Endodermal cell (in vitro differentiated cells): ENCODE measurements at regions not wholly inside any gene's neighbourhood (a gene's known extent, or its start where the extent isn't known, plus 50 kb on each side); places are given as distances from the start of the nearest gene placed in this dataset.

Source experiments
- DNase-seq: peaks from one replicate; pipeline ENCODE4 v3.0.0-alpha.2; 2017
- H3K27ac ChIP-seq: 2 replicates; pipeline ENCODE4 v1.5.1; 2013; ENCODE audit warnings: mild to moderate bottlenecking, low read depth, low read length, moderate library complexity
- H3K27me3 ChIP-seq: 2 replicates; pipeline ENCODE4 v1.6.1; 2013; ENCODE audit warnings: mild to moderate bottlenecking, low read length, moderate library complexity; ENCODE audit not compliant: insufficient read depth, control insufficient read depth, poor library complexity, severe bottlenecking
- H3K36me3 ChIP-seq: 2 replicates; pipeline ENCODE4 v1.7.0; 2013; ENCODE audit warnings: mild to moderate bottlenecking, low read length, moderate library complexity; ENCODE audit not compliant: control insufficient read depth, insufficient read depth
- H3K4me1 ChIP-seq: one replicate; pipeline ENCODE4 v1.7.0; 2013; ENCODE audit warnings: low read length; ENCODE audit not compliant: control insufficient read depth, insufficient read depth
- H3K4me3 ChIP-seq: 2 replicates; pipeline ENCODE4 v1.5.1; 2013; ENCODE audit warnings: mild to moderate bottlenecking, low read length, moderate library complexity
- H3K9ac ChIP-seq: 2 replicates; pipeline ENCODE4 v1.6.1; 2013; ENCODE audit warnings: mild to moderate bottlenecking, low read length, moderate library complexity; ENCODE audit not compliant: poor library complexity, severe bottlenecking; ENCODE audit errors: extremely low read depth
- H3K9me3 ChIP-seq: 2 replicates; pipeline ENCODE4 v1.6.1; 2013; ENCODE audit warnings: mild to moderate bottlenecking, low read length, moderate library complexity; ENCODE audit not compliant: control insufficient read depth
- H3K27ac Mint-ChIP-seq: 2 replicates; pipeline ENCODE4 v1.8.0; 2020; ENCODE audit warnings: mixed read lengths
- H3K27me3 Mint-ChIP-seq: 2 replicates; pipeline ENCODE4 v1.8.0; 2021; ENCODE audit warnings: mild to moderate bottlenecking, mixed read lengths; ENCODE audit not compliant: insufficient read depth
- H3K36me3 Mint-ChIP-seq: 2 replicates; pipeline ENCODE4 v1.8.0; 2020; ENCODE audit warnings: low read depth, mixed read lengths
- H3K4me1 Mint-ChIP-seq: 2 replicates; pipeline ENCODE4 v1.8.0; 2020; ENCODE audit warnings: mixed read lengths
- H3K4me3 Mint-ChIP-seq: 2 replicates; pipeline ENCODE4 v1.8.0; 2020; ENCODE audit warnings: mild to moderate bottlenecking, moderate library complexity, mixed read lengths
- H3K9me3 Mint-ChIP-seq: 2 replicates; pipeline ENCODE4 v1.8.0; 2020; ENCODE audit warnings: mild to moderate bottlenecking, mixed read lengths
- CTCF ChIP-seq: fragments of 200-600 bp; sonication (generic); conservative IDR thresholded peaks from 2 replicates; pipeline ENCODE4 v1.5.0; 2021; ENCODE audit warnings: antibody characterized with exemption, mild to moderate bottlenecking
- WGBS, 2 experiments: methylation state at CpG; one replicate each; pipeline versions ENCODE4 v1.1.5 to v1.1.7; 2013; ENCODE audit warnings: missing lambda C conversion rate in 2 of 2, mixed read lengths in 1 of 2; ENCODE audit not compliant: insufficient coverage in 1 of 2, insufficient read length in 1 of 2; 5-methylcytosine and 5-hydroxymethylcytosine counted together

GRCh38 chr17:34011599-34011998 lies 243.5 kb upstream of the CCL2 start:
- Histone ChIP-seq H3K4me1 (peaks cover 2% of the 10 kb centered on the region), H3K27me3 (no peaks in the 10 kb centered on the region), H3K36me3 (no peaks in the 10 kb centered on the region), H3K9ac (no peak overlapping the region), H3K9me3 (no peaks in the 10 kb centered on the region), H3K4me3 (no peak overlapping the region), H3K27ac (no peak overlapping the region)
- peaks cover 2% of the 10 kb centered on the region for H3K9me3 Mint-ChIP-seq
- no peaks in the 10 kb centered on the region for H3K36me3 Mint-ChIP-seq
- peaks cover 1% of the 10 kb centered on the region for H3K27me3 Mint-ChIP-seq
- no peak for TF ChIP-seq CTCF
- peaks cover 4% of the 10 kb centered on the region for H3K4me1 Mint-ChIP-seq
- H3K27ac Mint-ChIP-seq: no peak overlapping the region
- WGBS, 2 experiments: 91 to 94% methylated on average over 3 of the region's 3 CpGs
- H3K4me3 Mint-ChIP-seq: no peak overlapping the region
- peak; percentile 49 for DNase-seq

- no peak overlapping the region for H3K4me3 ChIP-seq
- Mint-ChIP-seq H3K36me3 (no peaks in the 10 kb centered on the region), H3K27ac (no peak overlapping the region), H3K4me3 (no peak overlapping the region), H3K27me3 (peaks cover 1% of the 10 kb centered on the region), H3K4me1 (no peaks in the 10 kb centered on the region), H3K9me3 (peaks cover 2% of the 10 kb centered on the region)
- no peak overlapping the region for H3K9ac ChIP-seq
- H3K27ac ChIP-seq: peak overlapping the region; percentile 16
- peak; percentile 50 for DNase-seq
- WGBS, 2 experiments: 85 to 89% methylated on average over 3 to 5 of the region's 5 CpGs
- H3K9me3 ChIP-seq: no peaks in the 10 kb centered on the region
- no peaks in the 10 kb centered on the region for H3K36me3 ChIP-seq
- no peak for TF ChIP-seq CTCF
- H3K4me1 ChIP-seq: no peaks in the 10 kb centered on the region
- no peaks in the 10 kb centered on the region for H3K27me3 ChIP-seq
Measured at GRCh38 chr17:34012709-34013375, 242.2 kb upstream of the CCL2 start.

GRCh38 chr17:34015253-34015652 lies 239.8 kb upstream of the CCL2 start:
- Mint-ChIP-seq H3K27ac (no peak overlapping the region), H3K4me3 (no peak overlapping the region), H3K36me3 (no peaks in the 10 kb centered on the region), H3K9me3 (peaks cover 2% of the 10 kb centered on the region), H3K4me1 (no peaks in the 10 kb centered on the region), H3K27me3 (peaks cover 1% of the 10 kb centered on the region)
- Histone ChIP-seq H3K9ac (no peak overlapping the region), H3K9me3 (no peaks in the 10 kb centered on the region), H3K4me1 (no peaks in the 10 kb centered on the region), H3K4me3 (no peak overlapping the region), H3K27me3 (no peaks in the 10 kb centered on the region), H3K27ac (no peak overlapping the region), H3K36me3 (no peaks in the 10 kb centered on the region)
- TF ChIP-seq CTCF: no peak
- DNase-seq: peak; percentile 49
- 80 to 90% methylated on average over 1 to 2 of the region's 2 CpGs for WGBS, 2 experiments
